GM10248 (cell line): ENCODE measurements at regions not wholly inside any gene's neighbourhood (a gene's known extent, or its start where the extent isn't known, plus 50 kb on each side); places are given as distances from the start of the nearest gene placed in this dataset.

Experiments
- CTCF ChIA-PET: fragments of 300-600 bp; sonication (Branson Sonifier 250); formaldehyde crosslinking; extraction: SDS; loops from one replicate; lab custom pipeline; 2021; ENCODE audit warnings: antibody characterized with exemption; lab: Yijun Ruan, JAX
- POLR2A ChIA-PET: fragments of 350-650 bp; sonication (Branson Sonifier 250); formaldehyde crosslinking; extraction: SDS; loops from one replicate; lab custom pipeline; 2020; ENCODE audit warnings: antibody characterized with exemption; lab: Yijun Ruan, JAX
- DNase-seq: peaks from one replicate; pipeline ENCODE4 v3.0.0; 2012; ENCODE audit errors: extremely low spot score
- TF ChIP-seq, protein P1 (sequence below): IDR thresholded peaks from 2 replicates; pipeline ENCODE4 v1.5.1; 2012; ENCODE audit warnings: mild to moderate bottlenecking, low read depth; ENCODE audit errors: extremely low read depth, missing control alignments, control extremely low read depth

GRCh38 chr12:25326326-25326725, 75.6 kb upstream of the KRAS start:
- POLR2A ChIA-PET, result no interaction called here
- CTCF ChIA-PET, result no interaction called here
- DNase-seq, result no peak
- TF ChIP-seq, protein P1, sequence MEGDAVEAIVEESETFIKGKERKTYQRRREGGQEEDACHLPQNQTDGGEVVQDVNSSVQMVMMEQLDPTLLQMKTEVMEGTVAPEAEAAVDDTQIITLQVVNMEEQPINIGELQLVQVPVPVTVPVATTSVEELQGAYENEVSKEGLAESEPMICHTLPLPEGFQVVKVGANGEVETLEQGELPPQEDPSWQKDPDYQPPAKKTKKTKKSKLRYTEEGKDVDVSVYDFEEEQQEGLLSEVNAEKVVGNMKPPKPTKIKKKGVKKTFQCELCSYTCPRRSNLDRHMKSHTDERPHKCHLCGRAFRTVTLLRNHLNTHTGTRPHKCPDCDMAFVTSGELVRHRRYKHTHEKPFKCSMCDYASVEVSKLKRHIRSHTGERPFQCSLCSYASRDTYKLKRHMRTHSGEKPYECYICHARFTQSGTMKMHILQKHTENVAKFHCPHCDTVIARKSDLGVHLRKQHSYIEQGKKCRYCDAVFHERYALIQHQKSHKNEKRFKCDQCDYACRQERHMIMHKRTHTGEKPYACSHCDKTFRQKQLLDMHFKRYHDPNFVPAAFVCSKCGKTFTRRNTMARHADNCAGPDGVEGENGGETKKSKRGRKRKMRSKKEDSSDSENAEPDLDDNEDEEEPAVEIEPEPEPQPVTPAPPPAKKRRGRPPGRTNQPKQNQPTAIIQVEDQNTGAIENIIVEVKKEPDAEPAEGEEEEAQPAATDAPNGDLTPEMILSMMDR, result no peak

GRCh38 chr12:25324861-25325260, 74.1 kb upstream of the KRAS start:
- POLR2A ChIA-PET, result no interaction called here
- CTCF ChIA-PET, result no interaction called here

GRCh38 chr12:25323581-25323982, 72.9 kb upstream of the KRAS start:
- TF ChIP-seq, protein P1, result no peak
- ChIA-PET CTCF (interaction anchor here (1.1 to 1.4 kb wide), 2 partner anchors 13 to 64 kb away, joined by 3 to 5 read pairs; no protein-coding TSS in a partner anchor), POLR2A (interaction anchor here (0.6 kb wide), 1 partner anchor 420 kb away, joined by 3 read pairs; no protein-coding TSS in a partner anchor)
- no peak for DNase-seq

More at GRCh38 chr12:25324861-25325260, 74.1 kb upstream of the KRAS start:
- TF ChIP-seq, protein P1, result no peak
- no peak for DNase-seq

- POLR2A ChIA-PET, result no interaction called here
These were observed 72.3 kb upstream of the KRAS start for GRCh38 chr12:25322918-25323531.

GRCh38 chr12:25322351-25322750, 71.6 kb upstream of the KRAS start:
- CTCF ChIA-PET, result no interaction called here
- no peak for DNase-seq
- POLR2A ChIA-PET, result no interaction called here
- TF ChIP-seq, protein P1, result no peak

More at GRCh38 chr12:25322918-25323531, 72.3 kb upstream of the KRAS start:
- no peak for DNase-seq
- CTCF ChIA-PET, result interaction anchor here (1.1 to 1.4 kb wide), 2 partner anchors 13 to 64 kb away, joined by 3 to 5 read pairs; no protein-coding TSS in a partner anchor
- TF ChIP-seq, protein P1, result no peak

DNA sequence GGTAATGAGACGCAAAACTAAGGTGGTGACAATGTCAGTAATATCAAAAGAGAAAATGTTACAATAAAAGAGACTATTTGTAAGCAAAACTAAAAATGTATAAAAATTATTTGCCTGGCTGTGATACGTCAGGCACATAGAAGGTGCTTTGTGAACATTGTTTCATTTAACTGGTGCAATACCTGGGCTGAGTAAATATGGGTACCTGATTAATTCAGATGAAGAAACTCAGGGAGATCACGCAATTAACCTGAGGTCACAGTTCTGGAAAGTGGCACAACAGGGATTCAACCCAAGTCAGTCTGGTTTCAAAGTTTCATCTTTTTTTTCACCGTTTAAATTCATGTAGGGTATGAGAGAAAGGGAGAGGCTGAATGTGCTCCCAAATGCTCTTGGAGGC, 71.0 kb upstream of the KRAS start:
- TF ChIP-seq, protein P1, result no peak

More for the DNA sequence above, 71.0 kb upstream of the KRAS start:
- ChIA-PET POLR2A (no interaction called here), CTCF (interaction anchor here (1.3 kb wide), 1 partner anchor 9 kb away, joined by 8 read pairs; no protein-coding TSS in a partner anchor)
- no peak for DNase-seq
